Mononuclear cell (primary cell): ENCODE measurements at regions not wholly inside any gene's neighbourhood (a gene's known extent, or its start where the extent isn't known, plus 50 kb on each side); places are given as distances from the start of the nearest gene placed in this dataset.

Source experiments
- H3K27me3 ChIP-seq: 2 replicates; pipeline ENCODE4 v1.6.0; 2011; ENCODE audit warnings: low read length, control low read depth; ENCODE audit not compliant: insufficient read depth
- H3K4me1 ChIP-seq: 2 replicates; pipeline ENCODE4 v1.5.1; 2011; ENCODE audit warnings: mild to moderate bottlenecking, low read length, control low read depth; ENCODE audit not compliant: insufficient read depth
- H3K4me3 ChIP-seq: 2 replicates; pipeline ENCODE4 v1.5.1; 2011; ENCODE audit warnings: mild to moderate bottlenecking, low read length, moderate library complexity
- H3K9me3 ChIP-seq: 2 replicates; pipeline ENCODE4 v1.5.1; 2011; ENCODE audit warnings: low read depth, mild to moderate bottlenecking, control low read depth, low read length

GRCh38 chr12:125515887-125516286 lies 450.7 kb downstream of the AACS start:
- H3K9me3 ChIP-seq, result no peaks in the 10 kb centered on the region
- no peaks in the 10 kb centered on the region for H3K4me1 ChIP-seq
- H3K27me3 ChIP-seq, result no peaks in the 10 kb centered on the region
- H3K4me3 ChIP-seq, result no peak overlapping the region

GRCh38 chr12:125518074-125518473 lies 452.8 kb downstream of the AACS start:
- Histone ChIP-seq H3K4me1 (no peaks in the 10 kb centered on the region), H3K4me3 (no peak overlapping the region), H3K9me3 (no peaks in the 10 kb centered on the region), H3K27me3 (no peaks in the 10 kb centered on the region)

- Histone ChIP-seq H3K9me3 (no peaks in the 10 kb centered on the region), H3K27me3 (no peaks in the 10 kb centered on the region), H3K4me1 (no peaks in the 10 kb centered on the region), H3K4me3 (no peak overlapping the region)
These were observed 453.9 kb downstream of the AACS start for GRCh38 chr12:125519026-125519651.

GRCh38 chr12:125525879-125526278 lies 460.6 kb downstream of the AACS start:
- no peaks in the 10 kb centered on the region for H3K27me3 ChIP-seq
- H3K4me1 ChIP-seq, result no peaks in the 10 kb centered on the region
- H3K9me3 ChIP-seq, result no peaks in the 10 kb centered on the region
- no peak overlapping the region for H3K4me3 ChIP-seq

GRCh38 chr12:125528281-125528680 lies 463.0 kb downstream of the AACS start:
- no peaks in the 10 kb centered on the region for H3K9me3 ChIP-seq
- no peak overlapping the region for H3K4me3 ChIP-seq
- no peaks in the 10 kb centered on the region for H3K4me1 ChIP-seq
- H3K27me3 ChIP-seq, result peaks cover 3% of the 10 kb centered on the region

DNA sequence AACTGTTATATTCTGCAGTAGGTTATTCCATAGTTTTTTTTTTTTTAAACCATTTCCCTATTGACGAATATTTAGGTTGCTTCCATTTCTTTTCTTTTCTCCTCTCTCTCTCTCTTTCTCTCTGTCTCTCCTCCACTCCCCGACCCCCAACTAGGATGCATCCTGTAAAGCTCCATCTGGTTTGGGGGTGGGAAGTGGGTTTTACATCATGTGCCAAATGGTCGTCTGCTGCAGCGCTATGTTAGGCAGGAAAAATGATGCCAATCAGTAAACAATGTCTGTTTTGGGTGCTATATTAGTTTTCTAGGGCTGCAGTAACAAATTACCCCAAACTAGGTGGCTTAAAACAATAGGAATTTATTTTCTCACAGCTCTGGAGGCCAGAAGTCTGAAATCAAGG lies 465.0 kb downstream of the AACS start:
- Histone ChIP-seq H3K4me3 (no peak overlapping the region), H3K9me3 (no peaks in the 10 kb centered on the region), H3K27me3 (peaks cover 3% of the 10 kb centered on the region), H3K4me1 (no peaks in the 10 kb centered on the region)

GRCh38 chr12:125530876-125531275 lies 465.6 kb downstream of the AACS start:
- Histone ChIP-seq H3K4me3 (no peak overlapping the region), H3K9me3 (no peaks in the 10 kb centered on the region)

DNA sequence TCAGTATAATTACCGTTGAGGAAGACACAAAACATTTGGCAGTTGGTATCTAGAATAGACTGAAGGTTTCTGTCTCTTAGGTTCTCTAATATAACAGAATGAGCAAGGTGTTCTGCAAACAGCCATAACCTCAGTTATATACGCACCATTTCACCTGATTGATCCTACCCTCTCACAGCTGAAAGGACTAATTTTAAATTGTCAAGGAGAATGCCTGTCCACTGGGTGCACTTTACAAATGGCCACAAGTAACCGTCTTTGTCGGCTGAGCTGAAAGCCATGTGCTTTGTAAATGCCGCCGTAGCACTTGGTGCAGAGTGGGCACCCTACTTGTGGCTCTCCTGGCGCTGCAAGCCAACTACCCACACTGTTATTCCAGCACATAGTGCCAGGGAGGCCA lies 466.3 kb downstream of the AACS start:
- no peaks in the 10 kb centered on the region for H3K4me1 ChIP-seq
- no peaks in the 10 kb centered on the region for H3K9me3 ChIP-seq

More at GRCh38 chr12:125530876-125531275, 465.6 kb downstream of the AACS start:
- H3K4me1 ChIP-seq, result no peaks in the 10 kb centered on the region
- H3K27me3 ChIP-seq, result peaks cover 3% of the 10 kb centered on the region

DNA sequence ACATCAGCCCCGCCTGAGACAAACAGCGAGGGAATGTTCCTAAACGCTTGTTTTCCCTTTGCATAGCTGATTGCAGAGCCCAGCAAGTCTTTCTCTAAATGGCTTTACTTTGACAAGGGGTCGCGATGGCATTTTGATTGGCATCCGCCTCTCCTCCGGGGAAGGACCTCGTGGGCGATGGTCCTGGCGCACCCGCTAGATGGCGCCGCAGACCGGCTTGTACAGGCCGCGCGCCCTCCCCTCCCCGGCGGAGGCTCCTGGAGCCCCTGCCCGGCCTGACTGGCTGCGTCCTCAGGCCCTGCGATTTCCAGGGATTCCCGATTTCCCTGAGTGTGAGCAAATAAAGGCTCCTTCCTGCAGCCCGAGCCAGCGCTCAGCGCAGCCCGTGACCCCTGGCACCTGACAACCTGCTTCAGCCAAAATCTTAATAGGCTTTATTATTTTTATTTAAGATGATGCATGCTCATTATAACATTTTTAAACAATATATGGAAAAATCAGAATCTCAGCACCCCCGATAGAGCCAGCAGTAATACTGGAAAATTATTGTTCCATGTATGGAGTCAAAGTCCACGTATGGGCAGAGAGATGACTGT lies 468.3 kb downstream of the AACS start:
- no peaks in the 10 kb centered on the region for H3K9me3 ChIP-seq
- peaks cover 3% of the 10 kb centered on the region for H3K27me3 ChIP-seq
- H3K4me3 ChIP-seq, result no peak overlapping the region
- no peaks in the 10 kb centered on the region for H3K4me1 ChIP-seq

More for the DNA sequence above, 466.3 kb downstream of the AACS start:
- H3K4me3 ChIP-seq, result no peak overlapping the region
- H3K27me3 ChIP-seq, result peaks cover 3% of the 10 kb centered on the region

DNA sequence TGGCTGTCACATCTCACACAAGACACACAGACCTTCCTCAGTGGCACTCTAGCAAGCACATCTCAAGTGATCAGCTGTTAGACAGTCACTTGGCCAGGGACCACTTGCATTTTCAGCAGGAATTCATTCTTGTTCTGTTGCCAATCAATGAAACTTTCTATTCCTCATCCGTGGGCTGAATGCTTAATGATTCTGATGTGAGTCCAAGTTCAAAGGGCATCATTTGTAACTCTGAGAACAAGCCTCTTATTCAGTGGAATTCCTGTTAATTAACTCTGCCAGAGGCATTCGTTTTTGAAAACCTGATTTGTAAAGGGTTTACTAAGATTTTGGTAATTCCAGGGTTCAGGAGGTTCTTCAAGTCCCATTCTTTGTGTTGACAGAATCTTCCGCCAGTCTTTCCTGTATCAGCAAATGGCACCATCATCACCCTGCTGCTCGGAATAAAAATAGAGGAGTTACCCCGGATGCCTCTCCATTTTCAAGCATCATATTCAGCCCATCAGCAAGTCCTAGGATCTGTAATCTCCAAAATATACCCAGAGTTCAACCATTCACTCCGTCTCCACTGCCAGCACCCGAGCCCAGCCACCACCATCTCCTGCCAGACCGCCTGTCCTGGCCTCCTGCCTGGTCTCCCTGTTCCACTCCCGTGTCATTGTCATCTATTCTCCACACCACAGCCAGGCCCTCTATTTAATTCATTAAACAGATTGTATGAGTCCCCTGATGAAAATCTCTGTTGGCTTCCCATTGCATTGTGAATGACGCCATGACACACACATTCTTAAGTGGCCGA lies 473.4 kb downstream of the AACS start:
- Histone ChIP-seq H3K4me3 (no peak overlapping the region), H3K27me3 (no peaks in the 10 kb centered on the region), H3K9me3 (no peaks in the 10 kb centered on the region), H3K4me1 (no peaks in the 10 kb centered on the region)

GRCh38 chr12:125540580-125541204 lies 475.5 kb downstream of the AACS start:
- no peak overlapping the region for H3K4me3 ChIP-seq
- H3K27me3 ChIP-seq, result no peaks in the 10 kb centered on the region
- H3K4me1 ChIP-seq, result no peaks in the 10 kb centered on the region
- no peaks in the 10 kb centered on the region for H3K9me3 ChIP-seq

- Histone ChIP-seq H3K9me3 (no peaks in the 10 kb centered on the region), H3K4me1 (no peaks in the 10 kb centered on the region), H3K4me3 (no peak overlapping the region), H3K27me3 (no peaks in the 10 kb centered on the region)
These were observed 479.7 kb downstream of the AACS start for GRCh38 chr12:125544960-125545359.

DNA sequence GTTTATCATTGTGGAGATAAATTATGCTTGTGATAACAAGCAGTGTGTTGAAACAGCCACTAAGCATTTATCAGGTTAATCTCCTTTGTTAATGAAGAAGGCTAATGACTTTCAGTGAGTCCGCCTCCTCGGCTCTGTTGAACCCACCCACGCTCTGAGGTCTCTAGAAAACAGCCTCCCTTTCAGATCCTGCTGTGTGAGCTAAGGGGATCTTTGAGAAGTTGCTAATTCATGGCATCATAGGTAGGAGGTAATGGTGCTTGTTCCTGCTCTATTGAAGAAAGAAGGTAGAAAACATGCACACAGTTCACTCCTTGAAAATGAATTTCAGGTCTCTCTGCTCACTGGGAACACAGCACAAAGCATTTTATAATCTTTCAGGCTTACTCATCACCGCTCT lies 483.9 kb downstream of the AACS start:
- H3K27me3 ChIP-seq, result no peaks in the 10 kb centered on the region
- no peaks in the 10 kb centered on the region for H3K9me3 ChIP-seq
- no peak overlapping the region for H3K4me3 ChIP-seq
- H3K4me1 ChIP-seq, result no peaks in the 10 kb centered on the region

- Histone ChIP-seq H3K4me3 (no peak overlapping the region), H3K4me1 (no peaks in the 10 kb centered on the region), H3K9me3 (no peaks in the 10 kb centered on the region), H3K27me3 (no peaks in the 10 kb centered on the region)
These were observed 484.6 kb downstream of the AACS start for GRCh38 chr12:125549836-125550235.

GRCh38 chr12:125552295-125552694 lies 487.1 kb downstream of the AACS start:
- Histone ChIP-seq H3K4me1 (no peaks in the 10 kb centered on the region), H3K27me3 (no peaks in the 10 kb centered on the region), H3K4me3 (no peak overlapping the region), H3K9me3 (no peaks in the 10 kb centered on the region)
